ENCODE measurements at regions not wholly inside any gene's neighbourhood (a gene's known extent, or its start where the extent isn't known, plus 50 kb on each side); places are given as distances from the start of the nearest gene placed in this dataset.

DNA sequence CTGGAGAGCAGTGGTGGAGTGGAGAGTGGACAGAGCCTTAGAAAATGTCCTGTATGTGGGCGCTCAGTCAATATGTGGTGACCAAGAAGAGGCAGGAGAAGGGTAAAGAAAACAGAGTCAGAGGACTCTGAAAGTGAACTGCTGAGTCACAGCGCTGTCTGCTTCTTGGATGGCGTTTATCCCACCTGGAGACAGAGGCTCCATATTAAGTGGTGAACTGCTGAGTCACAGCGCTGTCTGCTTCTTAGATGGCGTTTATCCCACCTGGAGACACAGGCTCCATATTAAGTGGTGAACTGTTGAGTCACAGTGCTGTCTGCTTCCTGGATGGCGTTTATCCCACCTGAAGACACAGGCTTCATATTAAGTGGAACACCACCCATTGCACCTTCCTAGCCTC, 119.3 kb upstream of the RALGAPA2 start:
- no peak for DNase-seq (ENCODE audit: low read depth in 3 of 3)

DNA sequence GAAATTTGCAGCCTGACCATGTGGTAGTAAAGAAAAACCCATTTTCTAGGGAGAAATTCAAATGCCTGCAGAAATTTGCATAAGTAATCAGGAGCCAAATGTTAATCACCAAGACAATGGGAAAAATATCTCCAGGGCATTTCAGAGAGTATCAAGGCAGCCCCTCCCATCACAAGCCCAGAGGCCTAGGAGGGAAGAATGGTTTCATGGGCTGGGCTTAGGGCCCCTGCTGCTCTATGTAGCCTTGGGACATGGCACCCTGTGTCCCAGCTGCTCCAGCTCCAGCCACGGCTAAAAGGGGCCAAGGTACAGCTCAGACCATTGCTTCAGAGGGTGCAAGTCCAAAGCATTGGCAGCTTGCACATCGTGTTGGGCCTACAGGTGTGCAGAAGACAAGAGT, 117.2 kb upstream of the RALGAPA2 start:
- DNase-seq (ENCODE audit: low read depth in 3 of 3): no peak

DNA sequence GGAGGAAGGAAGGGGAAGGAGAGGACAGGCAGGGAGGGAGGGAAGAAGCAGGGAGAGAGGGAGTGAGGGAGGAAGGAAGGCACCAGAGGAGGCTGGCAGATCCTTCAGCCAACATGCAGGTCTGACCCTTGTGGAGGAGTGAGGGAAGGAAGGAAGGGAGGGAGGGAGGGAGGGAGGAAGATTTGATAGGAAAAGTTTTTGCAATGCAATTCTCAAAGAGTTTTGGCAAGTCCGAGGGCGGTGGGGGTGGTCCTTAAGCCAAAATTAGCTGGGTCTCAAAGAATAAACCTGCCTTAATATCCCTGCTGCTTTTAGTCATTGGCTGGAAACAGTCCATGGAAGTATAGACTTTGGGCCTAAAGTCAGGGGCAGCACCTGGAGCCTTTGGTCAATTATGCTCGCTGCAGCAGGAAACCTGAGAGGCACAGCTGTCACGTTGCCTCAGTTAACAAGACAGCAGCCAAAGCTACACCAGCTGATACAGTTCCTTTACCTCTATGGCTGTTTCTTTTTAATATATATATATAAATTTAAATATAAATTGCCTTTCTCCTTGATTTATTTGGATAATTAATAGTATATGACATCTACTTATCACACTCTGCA, 115.7 kb upstream of the RALGAPA2 start:
- no peak for DNase-seq (ENCODE audit: low read depth in 3 of 3)

DNA sequence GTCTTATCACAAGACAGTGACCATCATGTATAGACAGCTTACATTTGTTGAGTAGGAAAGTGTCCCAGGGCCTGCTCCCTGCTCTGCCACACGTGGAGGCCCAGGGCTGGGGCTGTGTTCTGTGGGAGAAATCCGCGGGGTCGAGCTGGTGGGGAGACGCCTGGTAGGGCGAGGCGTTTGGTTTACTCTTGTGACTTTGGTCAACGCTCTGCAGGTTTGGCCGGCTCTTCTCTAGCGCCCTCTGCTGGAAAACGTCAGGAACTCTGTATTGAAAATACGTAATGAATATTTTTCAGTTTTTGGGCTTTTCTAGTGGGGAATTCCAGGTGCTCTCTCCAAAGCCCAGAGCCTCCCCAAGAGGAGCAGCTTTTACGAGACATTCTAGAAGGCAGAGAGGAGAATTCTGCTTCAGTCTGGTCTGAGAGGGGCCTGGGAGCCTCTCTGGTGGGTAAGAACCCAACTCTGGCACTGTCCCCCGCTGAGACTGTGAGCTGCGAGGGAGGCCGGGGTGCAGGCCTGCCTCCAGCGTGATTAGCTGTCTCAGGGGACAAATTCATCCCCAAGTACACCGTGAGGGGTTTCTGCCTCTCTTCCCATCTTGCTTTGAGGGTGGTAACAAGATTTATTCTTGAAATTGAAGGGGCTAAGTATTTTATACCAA, 112.6 kb upstream of the RALGAPA2 start:
- peak; percentile 14 to 40 (median 22) for DNase-seq (ENCODE audit: low read depth in 3 of 3)

DNA sequence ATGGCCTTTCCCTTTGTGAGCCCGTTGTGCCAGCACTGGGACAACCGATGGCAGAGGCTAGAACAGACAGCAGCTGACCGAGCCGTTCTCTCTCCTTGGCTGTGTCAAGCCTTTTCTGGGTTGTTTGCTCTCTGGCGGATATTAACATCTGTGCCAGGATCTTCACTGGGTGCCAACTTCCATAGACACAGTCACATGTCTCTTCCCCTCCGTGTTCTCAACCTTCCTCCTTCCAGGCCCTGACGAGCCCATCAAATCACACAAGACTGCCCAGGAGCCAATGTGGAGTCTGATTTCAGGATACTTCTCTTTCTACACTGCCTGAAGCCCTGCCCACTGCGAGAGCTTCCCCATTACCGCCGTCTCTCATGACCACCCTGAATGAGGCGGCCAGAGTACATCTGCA, 111.0 kb upstream of the RALGAPA2 start:
- DNase-seq (ENCODE audit: low read depth in 3 of 3): no peak

DNA sequence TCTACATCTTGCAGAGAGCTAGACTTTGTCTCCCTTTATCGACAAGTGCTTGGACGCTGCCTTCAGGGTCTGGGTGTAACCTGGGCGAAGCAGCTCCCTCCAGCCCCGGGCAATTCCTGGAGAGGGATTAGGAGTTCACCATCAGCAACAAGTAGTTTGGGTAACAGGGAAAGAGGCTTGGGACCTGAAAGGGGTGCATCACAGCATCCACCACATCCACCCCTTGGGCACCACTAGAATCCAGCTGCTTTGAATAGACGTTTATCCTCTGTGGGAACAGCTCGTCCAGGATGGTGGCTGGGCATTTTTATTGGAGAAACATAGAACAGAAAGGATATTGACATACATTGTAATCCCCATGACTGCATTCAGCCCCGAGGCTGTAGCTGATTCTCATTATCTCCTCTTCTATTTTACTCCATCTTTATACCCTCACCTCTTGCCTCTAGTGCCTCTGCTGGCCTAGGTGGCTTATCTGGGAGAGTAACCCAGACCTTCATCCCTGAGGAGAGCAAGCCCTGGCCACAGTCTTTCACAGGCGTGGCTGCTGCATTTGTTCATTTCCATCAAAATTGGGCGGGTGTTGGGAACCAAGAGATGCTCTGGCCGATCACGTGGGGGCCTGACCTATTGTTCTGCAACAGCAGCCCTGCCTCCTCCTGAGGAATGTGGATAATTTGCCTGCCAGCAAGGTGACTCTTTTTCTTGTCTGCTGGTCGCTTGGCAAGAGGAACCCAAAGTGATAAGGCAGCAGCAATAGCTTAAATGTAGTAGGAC, 109.2 kb upstream of the RALGAPA2 start:
- no peak for DNase-seq (ENCODE audit: low read depth in 3 of 3)

DNA sequence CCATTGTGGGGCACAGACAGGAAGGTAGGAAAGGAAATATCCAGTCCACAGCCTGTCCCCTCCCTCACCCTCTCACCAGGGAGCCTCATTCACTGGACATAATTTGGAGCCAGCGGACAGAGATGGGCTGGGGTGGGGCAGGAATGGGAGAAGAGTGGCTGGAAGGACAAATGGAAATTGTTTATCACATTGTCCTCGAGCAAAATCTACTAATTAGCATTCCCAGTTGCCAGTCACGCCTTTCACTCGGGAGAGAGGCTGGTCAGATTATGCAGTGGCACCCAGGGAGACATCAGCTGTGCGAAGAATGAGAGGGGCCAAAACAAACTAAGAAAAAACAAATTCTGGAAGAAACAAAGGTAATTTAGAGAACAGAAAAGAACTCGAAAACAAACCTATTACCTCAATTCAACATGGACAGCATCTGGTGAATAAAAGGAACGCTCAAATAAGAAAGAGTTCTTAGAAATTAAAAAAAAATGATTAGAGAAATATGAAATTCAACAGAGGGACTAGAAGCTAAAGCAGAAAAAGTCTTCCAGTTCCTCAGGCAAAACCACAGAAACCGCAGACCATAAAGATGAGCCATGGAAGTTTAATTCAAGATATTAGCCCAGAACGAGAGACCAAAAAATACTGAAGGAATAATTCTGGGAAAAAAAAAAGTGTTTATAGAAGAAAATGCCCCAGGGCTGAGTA, 108.5 kb upstream of the RALGAPA2 start:
- DNase-seq (ENCODE audit: low read depth in 3 of 3): no peak

DNA sequence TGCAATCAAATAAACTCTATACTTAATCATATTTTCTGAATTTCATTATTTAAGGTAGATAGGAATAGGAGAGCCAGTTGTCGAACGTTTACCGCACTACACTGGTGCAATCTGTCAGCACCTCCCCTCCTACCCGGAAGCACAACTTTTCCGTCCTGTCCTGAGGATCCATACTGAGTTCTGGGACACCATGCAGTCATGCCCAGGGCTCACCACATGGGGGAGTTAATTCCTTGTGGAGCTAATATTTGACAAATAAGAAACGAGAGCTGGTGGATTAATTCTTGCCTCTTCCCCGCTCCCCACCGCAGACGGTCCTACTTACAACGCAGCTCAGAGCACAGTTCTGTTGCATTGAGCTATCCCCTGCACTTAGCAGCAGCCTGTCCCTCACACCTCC, 107.7 kb upstream of the RALGAPA2 start:
- DNase-seq (ENCODE audit: low read depth in 3 of 3): no peak

DNA sequence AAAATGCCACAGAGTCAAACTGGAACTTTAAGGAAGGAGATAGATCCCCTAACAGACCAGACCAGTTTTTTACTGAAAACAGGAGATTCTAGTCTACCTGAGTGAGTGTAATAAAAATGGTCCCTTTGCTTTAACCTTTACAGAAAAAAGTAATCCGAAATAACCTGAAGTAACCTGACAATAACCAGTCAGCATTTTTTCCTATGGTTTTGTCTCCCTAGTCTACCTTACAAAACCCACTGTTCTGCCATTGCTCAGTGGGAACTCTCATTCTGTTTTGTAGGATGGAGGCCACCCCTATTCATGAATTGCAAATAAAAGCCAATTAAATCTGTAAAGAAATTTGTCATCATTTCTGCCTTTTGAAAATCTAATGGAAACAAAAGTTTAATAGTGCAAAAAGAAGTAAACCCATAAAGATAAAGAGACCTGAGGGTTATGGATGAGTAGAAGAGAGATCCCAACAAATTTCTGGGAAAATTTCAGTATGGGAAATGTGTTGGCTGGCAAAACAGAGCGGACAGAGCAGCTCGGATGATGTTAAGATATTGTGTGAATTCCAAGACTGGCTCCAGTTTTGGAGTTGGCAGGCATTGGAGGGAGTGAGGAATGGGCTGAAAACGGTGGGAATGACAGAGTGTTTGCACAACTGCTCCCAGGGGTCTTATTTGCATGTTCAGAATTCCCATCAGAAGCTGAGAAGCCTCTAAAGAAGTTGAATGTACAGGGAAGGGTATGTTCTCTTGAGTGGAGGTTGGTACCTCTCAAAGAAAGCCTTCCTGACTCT, 104.7 kb upstream of the RALGAPA2 start:
- DNase-seq (ENCODE audit: low read depth in 3 of 3): no peak

DNA sequence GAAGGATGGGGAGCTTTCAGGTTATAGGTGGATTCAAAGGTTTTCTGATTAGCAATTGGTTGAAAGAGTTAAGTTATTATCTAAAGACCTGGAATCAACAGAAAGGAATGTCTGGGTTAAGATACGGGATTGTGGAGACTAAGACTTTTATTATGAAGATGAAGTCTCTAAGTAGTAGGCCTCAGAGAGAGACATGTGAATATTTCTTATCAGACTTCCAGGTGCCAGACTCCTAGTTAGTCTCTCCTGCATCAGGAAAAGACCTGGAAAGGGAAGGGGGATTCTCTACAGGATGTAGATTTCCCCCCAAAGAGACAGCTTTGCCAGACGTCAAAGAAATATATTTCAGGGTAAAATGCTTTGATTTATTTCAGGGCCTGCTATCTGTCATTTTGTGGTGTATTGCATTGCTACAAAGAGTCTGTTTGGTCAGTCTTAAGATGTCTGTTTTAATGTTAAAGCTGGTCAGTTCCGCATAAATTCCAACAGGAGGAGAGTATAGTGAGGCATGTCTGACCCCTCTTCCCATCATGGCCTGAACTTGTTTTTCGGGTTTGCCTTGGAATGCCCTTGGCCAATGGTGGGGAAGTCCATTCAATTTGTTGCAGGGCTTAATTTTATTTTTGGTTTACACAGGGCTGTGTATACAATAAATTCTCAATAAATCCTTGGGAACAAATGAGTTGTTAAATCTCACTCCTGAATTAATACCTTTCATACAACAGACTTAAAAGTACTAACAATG, 103.4 kb upstream of the RALGAPA2 start:
- no peak for DNase-seq (ENCODE audit: low read depth in 3 of 3)

DNA sequence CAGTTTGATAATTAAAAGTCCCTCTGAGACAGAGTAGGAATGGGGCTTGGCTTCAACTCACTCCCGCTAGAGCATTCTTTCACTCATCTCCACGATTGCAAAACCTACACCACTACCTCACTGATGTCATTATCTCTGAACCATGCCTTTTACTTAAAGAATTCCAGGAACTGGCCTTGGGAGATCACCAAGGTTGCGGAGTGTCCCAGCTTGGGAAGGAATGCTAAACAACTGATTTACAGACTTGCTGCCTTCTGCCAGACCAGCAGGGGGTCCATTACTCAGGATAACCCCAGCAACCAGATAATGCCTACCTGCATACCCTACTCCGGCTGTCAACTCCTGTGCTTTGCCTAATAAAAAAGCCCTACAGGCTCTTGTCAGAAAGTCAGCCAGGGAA, 102.2 kb upstream of the RALGAPA2 start:
- DNase-seq (ENCODE audit: low read depth in 3 of 3): no peak

DNA sequence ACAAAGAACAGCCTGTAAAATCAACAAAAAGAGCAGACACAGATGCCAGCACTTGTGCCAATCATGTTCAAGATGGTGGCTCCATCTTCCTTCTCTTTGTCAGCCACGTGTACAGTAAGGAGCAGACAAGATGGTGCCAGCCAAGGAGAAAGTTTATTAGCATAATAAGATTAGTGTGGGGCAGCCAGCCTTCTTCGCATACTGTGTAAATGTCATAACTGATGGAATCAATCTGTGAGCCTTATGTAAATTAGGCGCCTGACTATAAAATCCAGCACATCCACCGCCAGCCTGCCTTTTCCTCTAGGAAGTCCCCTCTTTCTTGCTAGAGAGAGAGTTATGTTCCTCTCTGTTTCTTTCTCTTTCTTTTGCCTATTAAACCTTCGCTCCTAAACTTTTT, 99.7 kb upstream of the RALGAPA2 start:
- DNase-seq (ENCODE audit: low read depth in 3 of 3): no peak

DNA sequence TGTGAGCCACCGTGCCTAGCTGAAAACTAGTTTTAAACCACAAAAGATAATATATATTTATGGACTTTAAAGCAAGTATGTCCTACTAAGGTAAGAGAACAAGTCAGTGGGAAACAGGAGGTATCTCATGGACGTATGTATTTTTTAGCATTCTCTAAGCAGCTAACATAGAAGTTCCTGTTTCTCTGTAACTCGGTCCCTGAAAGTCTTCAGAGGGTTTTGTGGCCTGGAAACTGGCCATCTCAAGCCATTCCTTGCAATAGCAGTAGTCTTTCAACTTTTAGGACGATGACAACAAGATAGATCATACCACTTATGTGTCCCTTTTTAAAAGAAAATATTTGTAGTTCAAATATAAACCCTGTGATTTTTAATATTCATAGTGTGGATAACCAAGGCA, 95.6 kb upstream of the RALGAPA2 start:
- no peak for DNase-seq (ENCODE audit: low read depth in 3 of 3)

DNA sequence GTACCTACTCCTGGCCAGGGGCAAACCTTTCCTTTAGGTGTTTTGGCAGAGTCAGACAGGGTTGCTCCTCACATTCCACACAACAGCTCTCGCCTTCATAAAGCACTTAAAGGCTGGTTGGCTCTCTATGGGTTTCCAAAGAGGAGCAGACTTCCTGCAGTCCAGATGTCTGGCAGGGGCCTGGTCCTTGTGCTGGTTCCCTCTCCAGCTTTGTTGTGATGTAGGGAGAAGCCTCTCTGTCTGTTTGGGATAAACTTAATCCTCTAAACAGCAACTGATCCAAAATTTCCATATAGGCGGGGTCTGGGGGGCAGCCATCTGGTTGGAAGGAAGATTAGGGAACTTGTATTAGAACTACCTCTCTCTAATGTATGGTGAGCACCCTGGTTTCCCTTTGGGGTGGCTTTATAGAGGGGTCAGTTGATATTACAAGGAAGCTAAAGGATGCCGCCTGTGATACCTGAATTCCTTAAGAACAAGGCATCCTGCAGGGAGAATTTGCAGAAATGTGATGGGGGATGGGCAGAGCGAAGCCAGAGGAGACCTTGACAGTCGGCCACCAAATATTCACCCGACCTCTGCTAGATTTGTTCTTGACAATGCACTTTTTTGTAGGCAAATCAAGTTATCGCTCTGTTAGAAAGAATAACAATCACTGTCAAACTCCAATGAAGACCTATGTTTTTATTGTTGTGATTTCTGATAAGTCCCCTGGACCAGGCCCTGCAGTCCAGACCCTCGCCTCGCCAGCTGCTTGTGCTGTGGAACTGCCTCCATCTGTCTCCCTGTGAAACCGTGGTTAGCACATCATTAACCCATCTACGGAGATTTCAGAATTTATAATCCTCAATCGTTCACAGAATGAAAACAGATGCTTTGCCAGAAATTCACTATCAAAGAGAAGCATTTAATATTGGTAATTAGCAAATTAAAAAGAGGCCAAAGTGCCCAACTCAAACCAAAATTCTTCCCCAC, 94.0 kb upstream of the RALGAPA2 start:
- DNase-seq (ENCODE audit: low read depth in 3 of 3): no peak

DNA sequence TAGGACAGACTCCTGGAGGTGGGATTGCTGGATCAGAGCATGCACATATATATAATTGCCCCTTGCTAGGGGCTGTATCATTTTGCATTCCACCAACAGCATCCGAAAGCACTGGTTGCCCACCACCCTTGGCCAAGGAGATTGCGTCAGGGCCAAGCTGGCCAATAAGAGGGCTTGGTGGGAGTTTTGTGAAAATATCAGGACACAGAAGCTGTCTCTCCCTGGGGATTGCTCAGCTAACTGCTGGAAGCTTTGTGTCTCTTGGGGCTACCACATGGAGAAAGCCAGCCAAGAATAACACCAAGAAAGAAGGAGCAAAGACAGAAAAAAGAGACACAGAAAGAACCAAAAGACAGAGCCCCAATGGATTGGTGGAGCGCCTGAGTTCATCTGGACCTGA, 90.6 kb upstream of the RALGAPA2 start:
- no peak for DNase-seq (ENCODE audit: low read depth in 3 of 3)

DNA sequence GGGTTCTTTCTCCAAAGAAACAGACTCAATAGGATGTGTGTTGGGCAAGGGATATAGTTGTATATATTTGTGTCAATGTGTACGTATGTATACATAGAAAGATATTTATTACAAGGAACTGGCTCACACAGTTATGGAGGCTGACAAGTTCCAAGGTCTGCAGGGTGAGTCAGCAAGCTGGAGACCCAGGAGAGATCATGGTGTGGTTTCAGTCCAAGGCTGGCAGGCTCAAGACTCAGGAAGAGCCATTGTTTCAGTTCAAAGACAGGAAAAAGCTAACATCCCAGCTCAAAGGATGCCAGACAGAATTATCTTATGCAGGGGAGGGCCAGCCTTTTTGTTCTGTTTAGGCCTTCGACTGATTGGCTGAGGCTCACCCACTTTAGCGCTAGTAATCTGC, 89.9 kb upstream of the RALGAPA2 start:
- no peak for DNase-seq (ENCODE audit: low read depth in 3 of 3)

DNA sequence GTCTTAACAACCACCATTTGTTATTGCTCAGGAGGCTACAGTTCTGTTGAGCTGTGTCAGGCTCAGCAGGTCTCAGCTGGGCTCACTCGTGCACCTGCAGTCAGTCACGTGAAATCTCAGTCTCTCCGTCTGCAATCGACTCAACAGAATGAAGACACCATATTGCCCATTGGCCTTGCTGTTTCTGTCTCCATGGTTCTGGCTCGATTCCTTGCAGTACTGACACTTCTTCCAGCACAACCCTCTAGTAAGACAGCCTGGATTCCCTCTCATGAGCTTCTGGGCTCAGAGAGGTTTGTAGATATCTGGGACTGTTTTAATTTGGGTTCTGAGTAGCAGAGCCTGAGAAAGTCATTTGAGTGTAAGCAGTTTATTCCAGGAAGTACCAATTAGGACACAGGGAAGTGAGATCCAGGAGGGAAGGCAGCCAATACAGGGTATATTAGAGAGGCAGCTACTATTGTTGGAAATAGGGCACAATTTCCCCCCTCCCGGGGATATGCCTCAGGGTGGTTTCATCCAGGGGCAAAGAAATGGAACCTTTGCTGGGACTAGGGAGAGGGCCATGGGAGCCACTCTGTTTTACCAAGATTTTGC, 87.4 kb upstream of the RALGAPA2 start:
- no peak for DNase-seq (ENCODE audit: low read depth in 3 of 3)

DNA sequence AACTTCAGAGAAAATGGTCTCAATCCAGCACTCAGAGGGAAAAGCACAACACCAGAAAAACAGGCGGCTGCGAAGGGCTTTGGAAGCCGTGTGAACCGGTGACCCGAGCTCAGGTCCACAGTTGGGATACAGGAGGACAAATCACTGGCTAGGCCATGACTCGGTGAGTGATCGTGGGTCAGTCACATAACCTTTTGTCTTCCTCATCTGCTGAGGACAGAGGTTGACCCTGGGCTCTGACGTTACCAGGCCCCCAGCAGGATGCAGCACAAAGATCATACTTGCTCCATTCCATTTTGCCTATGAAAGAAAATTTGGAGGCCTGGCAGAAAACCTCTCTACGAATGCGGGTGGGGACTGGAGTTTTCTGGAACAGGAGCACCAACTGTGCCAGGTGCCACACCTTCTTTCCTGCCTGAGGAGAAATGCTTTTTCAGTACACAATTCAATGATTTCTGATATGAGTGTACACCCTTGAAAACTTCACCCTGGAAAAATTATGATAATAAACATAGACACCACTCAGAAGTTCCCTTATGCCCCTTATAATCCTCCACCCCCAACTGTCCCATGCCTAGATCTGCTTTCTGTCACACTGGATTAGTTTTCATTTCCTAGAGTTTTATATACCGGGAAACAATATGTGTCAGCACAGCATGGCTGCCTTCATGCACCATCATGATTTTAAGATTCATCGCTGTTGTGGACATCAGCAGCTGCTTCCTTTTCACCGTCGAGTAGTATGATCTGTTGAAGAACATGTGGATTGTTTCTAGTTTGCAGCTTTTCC, 85.3 kb upstream of the RALGAPA2 start:
- no peak for DNase-seq (ENCODE audit: low read depth in 3 of 3)
